Activated naive CD4-positive, alpha-beta T cell treated with anti-CD3 and anti-CD28 coated beads for 36 hours (primary cell): ENCODE measurements at regions not wholly inside any gene's neighbourhood (a gene's known extent, or its start where the extent isn't known, plus 50 kb on each side); places are given as distances from the start of the nearest gene placed in this dataset.

Experiments
- CTCF ChIA-PET: fragments of 350-600 bp; sonication (Branson Sonifier 250); formaldehyde crosslinking; loops from one replicate; lab custom pipeline; 2021; ENCODE audit warnings: antibody characterized with exemption; lab: Charles Lee
- DNase-seq: peaks from one replicate; pipeline ENCODE4 v3.0.0-alpha.2; 2020
- H3K27ac Mint-ChIP-seq: one replicate; pipeline ENCODE4 v1.8.0; 2021; ENCODE audit warnings: mild to moderate bottlenecking, mixed read lengths
- H3K27me3 Mint-ChIP-seq: one replicate; pipeline ENCODE4 v1.8.0; 2021; ENCODE audit warnings: low read depth, mixed read lengths
- H3K36me3 Mint-ChIP-seq: one replicate; pipeline ENCODE4 v1.8.0; 2021; ENCODE audit warnings: low read depth, mixed read lengths
- H3K4me1 Mint-ChIP-seq: one replicate; pipeline ENCODE4 v1.8.0; 2021; ENCODE audit warnings: low read depth, mixed read lengths
- H3K4me3 Mint-ChIP-seq: one replicate; pipeline ENCODE4 v1.8.0; 2021; ENCODE audit warnings: mild to moderate bottlenecking, moderate library complexity, mixed read lengths
- H3K9me3 Mint-ChIP-seq: one replicate; pipeline ENCODE4 v1.8.0; 2021; ENCODE audit warnings: mixed read lengths
- intact Hi-C: fragments of 100-400 bp; cut with micrococcal nuclease; formaldehyde crosslinking; loops from one replicate; pipeline ENCODE4 v1.15.1; 2023

DNA sequence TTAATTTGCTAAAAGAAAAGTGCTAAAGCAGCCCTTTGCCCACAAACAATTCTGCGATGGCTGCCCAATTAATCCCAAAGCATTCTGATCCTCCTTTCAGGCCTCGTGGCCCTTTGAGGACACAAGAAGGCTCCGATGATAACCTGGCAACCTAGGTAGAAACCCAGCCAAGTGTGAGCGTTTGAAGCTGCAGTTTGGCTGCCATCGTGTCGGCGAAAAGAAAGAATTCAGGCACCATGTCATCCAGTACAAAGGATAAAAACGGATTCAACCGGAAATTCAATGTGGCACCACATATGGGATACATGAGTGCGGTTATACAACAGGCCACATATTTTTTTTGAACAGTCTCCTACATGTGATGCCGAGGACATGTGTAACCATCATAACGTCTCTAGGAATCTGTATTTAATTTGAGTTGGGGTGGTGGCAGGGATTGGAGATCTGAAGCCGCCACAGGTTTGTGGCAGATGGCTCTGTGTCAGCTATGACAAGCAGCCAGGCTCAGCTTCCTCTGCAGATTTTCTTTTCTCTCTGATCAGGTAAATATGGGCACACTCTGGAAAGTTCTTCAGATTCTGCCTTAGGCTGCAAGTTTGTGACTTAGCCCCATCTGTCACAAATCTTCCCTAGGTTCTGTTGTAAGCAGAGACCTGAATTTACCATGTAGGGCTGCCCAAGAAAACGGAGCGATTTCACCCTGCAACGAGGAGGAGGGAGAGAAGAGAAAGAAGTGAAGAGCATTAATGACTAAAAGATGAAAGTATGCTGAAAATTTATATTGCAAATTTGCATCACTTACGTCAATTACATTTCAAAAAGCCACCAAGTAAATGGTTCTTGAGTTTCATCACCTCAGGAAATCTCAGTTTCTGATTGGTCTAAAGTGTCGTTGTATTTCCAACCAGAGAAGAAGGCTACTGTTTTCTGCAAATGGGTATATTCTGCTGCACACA, 573.2 kb downstream of the ZEB2 start:
- H3K36me3 Mint-ChIP-seq: peaks cover 5% of the 10 kb centered on the region
- H3K4me3 Mint-ChIP-seq: no peak overlapping the region
- intact Hi-C loops: no loop called here
- CTCF ChIA-PET: interaction anchor here (0.6 kb wide), 1 partner anchor 479 kb away, joined by 3 read pairs; no protein-coding TSS in a partner anchor
- peaks cover 4% of the 10 kb centered on the region for H3K27me3 Mint-ChIP-seq
- H3K4me1 Mint-ChIP-seq: no peaks in the 10 kb centered on the region
- DNase-seq: no peak
- H3K9me3 Mint-ChIP-seq: no peaks in the 10 kb centered on the region
- no peak overlapping the region for H3K27ac Mint-ChIP-seq

DNA sequence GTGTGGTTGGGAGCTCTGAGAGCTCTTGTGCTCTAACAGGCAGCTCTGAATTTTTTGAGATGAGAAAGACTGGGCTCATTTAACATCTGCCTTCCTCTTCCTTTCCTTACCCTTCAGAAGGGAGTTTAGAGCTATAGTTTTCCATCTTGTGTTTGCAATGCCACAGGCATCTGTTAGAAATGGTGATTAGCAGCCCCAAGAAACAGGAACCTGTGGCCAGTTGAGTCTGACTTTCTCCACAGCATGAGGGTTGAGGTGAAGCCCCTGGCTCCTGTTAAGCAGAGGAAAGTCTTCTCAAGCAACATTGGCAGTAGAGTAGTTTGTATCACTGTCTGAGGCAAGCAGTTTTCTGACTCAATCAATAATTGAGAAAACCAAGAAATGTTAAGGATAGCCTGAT, 577.4 kb downstream of the ZEB2 start:
- Mint-ChIP-seq H3K4me3 (no peak overlapping the region), H3K27ac (no peak overlapping the region), H3K4me1 (peaks cover 7% of the 10 kb centered on the region), H3K27me3 (peaks cover 25% of the 10 kb centered on the region), H3K9me3 (no peaks in the 10 kb centered on the region), H3K36me3 (peaks cover 4% of the 10 kb centered on the region)
- intact Hi-C loops: no loop called here
- CTCF ChIA-PET: interaction anchor here (0.6 kb wide), 1 partner anchor 1539 kb away, joined by 5 read pairs; no protein-coding TSS in a partner anchor
- DNase-seq: no peak

- H3K27ac Mint-ChIP-seq: no peak overlapping the region
- H3K27me3 Mint-ChIP-seq: peaks cover 34% of the 10 kb centered on the region
- peaks cover 4% of the 10 kb centered on the region for H3K36me3 Mint-ChIP-seq
- no peak for DNase-seq
- no peak overlapping the region for H3K4me3 Mint-ChIP-seq
- CTCF ChIA-PET: no interaction called here
- H3K9me3 Mint-ChIP-seq: no peaks in the 10 kb centered on the region
- intact Hi-C loops: no loop called here
- peaks cover 7% of the 10 kb centered on the region for H3K4me1 Mint-ChIP-seq
Observed at GRCh38 chr2:143940720-143941119, 579.2 kb downstream of the ZEB2 start.

DNA sequence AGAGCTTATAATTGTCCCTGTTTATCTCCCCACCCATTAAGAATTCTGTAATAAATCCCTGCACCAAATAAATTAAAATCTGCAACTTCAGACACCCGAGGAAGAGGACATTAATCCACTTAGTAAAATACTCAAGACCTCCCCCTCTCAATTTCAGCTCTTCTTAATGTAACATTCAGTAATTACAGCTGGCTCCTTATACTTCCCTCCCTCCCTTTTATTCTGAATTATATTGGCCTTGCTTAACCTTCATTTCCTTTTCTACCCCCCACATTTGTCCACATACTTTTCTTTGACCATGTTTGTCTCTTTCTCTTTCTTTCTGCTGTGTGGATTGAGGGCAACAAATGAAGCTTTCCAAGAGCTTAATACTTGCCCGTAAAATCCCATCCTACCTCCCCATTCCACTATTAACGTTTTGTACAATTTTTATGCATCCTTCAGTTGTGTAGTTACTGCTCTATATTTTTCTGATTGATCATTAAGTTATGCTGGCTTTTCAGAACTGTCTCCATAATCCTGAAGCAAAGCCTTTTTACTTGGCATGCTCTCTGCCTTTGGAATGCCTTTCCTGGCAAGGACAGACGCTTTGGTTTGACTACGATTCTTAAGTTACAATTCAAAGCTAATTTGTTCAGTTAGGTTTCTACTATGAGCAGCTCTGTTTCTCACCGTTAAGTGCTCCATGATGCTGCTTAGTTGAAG, 580.1 kb downstream of the ZEB2 start:
- no peak overlapping the region for H3K27ac Mint-ChIP-seq
- H3K36me3 Mint-ChIP-seq: peaks cover under 1% of the 10 kb centered on the region
- intact Hi-C loops: loop anchor here (5.0 kb wide), 1 partner anchor 578 kb away; no protein-coding TSS in a partner anchor
- peaks cover 7% of the 10 kb centered on the region for H3K4me1 Mint-ChIP-seq
- H3K9me3 Mint-ChIP-seq: no peaks in the 10 kb centered on the region
- CTCF ChIA-PET: no interaction called here
- H3K27me3 Mint-ChIP-seq: peaks cover 37% of the 10 kb centered on the region
- no peak for DNase-seq
- H3K4me3 Mint-ChIP-seq: no peak overlapping the region

GRCh38 chr2:143937723-143938350, 582.1 kb downstream of the ZEB2 start:
- intact Hi-C loops: loop anchor here (5.0 kb wide), 1 partner anchor 579 kb away; no protein-coding TSS in a partner anchor
- H3K4me1 Mint-ChIP-seq: peaks cover 7% of the 10 kb centered on the region
- no peaks in the 10 kb centered on the region for H3K36me3 Mint-ChIP-seq
- H3K27ac Mint-ChIP-seq: no peak overlapping the region
- H3K4me3 Mint-ChIP-seq: peak overlapping the region; percentile 46
- no peak for DNase-seq
- CTCF ChIA-PET: no interaction called here
- H3K9me3 Mint-ChIP-seq: no peaks in the 10 kb centered on the region
- peaks cover 47% of the 10 kb centered on the region for H3K27me3 Mint-ChIP-seq

DNA sequence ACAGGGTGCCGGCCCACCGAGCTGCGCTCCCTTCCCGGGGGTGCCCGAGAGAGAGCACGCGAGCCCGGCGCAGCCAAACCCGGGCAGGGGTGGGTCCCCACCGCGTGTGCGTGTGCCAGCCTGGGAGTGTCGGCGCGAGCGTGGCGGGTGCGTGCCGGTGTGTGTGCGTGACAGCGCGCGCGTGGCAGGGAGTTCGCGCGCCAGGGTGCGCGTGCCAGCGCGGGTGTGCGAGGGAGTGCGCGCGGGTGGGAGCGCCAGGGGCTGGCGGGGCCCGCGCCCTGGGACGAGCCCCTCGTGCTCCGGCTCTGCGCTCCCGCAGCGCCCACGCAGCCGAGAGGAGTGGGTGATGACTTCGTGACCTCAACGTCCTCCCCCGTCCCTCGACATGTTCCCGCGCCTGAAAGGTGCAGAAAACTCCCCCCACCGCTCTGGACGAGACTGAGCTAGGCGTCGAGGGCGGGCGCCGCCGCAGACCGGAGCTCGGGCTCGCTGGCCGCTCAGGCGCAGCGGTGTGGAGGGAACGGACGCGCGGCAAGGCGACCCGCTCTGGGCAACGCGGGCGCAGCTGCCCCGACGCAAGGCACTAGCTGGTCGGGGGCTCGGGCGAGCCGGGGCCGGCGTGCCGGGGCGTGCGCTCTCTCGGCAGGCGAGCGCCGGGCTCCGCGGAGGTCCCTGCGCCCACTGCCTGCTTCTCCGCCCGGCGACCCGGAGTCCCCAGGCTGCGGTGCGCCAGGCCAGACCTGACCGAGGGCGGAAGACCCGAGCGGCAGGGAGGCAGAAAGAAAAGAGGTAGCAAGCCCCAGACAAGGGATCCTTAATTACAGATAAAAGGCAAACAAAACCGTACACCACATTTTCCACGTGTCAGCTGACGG, 582.8 kb downstream of the ZEB2 start:
- Mint-ChIP-seq H3K9me3 (no peaks in the 10 kb centered on the region), H3K4me3 (peak overlapping the region; percentile 46), H3K36me3 (no peaks in the 10 kb centered on the region), H3K27me3 (peaks cover 49% of the 10 kb centered on the region), H3K4me1 (peaks cover 7% of the 10 kb centered on the region), H3K27ac (no peak overlapping the region)
- peak; percentile 28 for DNase-seq
- CTCF ChIA-PET: no interaction called here
- intact Hi-C loops: loop anchor here (5.0 kb wide), 1 partner anchor 580 kb away; no protein-coding TSS in a partner anchor

DNA sequence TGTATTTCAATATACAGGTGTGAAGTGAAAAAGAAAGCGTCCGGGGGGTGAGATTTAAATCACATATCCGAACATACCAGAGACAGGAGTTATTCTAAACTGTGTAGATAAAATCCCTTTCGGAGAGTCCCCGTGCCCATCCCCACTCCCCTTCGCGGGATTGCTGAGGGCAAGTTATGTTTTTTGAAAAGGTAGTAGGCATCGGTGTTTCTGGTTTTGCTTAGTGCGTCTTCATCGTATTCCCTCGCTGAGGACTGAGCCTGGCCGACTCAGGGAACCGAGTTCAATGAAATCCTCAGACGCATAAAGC, 583.4 kb downstream of the ZEB2 start:
- Mint-ChIP-seq H3K27ac (no peak overlapping the region), H3K36me3 (no peaks in the 10 kb centered on the region), H3K4me1 (peaks cover 7% of the 10 kb centered on the region), H3K9me3 (no peaks in the 10 kb centered on the region), H3K27me3 (peaks cover 54% of the 10 kb centered on the region), H3K4me3 (peak overlapping the region; percentile 44)
- intact Hi-C loops: loop anchor here (5.0 kb wide), 1 partner anchor 581 kb away; no protein-coding TSS in a partner anchor
- CTCF ChIA-PET: no interaction called here
- DNase-seq: no peak

GRCh38 chr2:143935482-143935752, 584.5 kb downstream of the ZEB2 start:
- Mint-ChIP-seq H3K36me3 (no peaks in the 10 kb centered on the region), H3K4me3 (no peak overlapping the region), H3K4me1 (peaks cover 7% of the 10 kb centered on the region), H3K27me3 (peaks cover 50% of the 10 kb centered on the region), H3K9me3 (no peaks in the 10 kb centered on the region), H3K27ac (no peak overlapping the region)
- intact Hi-C loops: loop anchor here (5.0 kb wide), 1 partner anchor 582 kb away; no protein-coding TSS in a partner anchor
- DNase-seq: no peak
- CTCF ChIA-PET: no interaction called here

DNA sequence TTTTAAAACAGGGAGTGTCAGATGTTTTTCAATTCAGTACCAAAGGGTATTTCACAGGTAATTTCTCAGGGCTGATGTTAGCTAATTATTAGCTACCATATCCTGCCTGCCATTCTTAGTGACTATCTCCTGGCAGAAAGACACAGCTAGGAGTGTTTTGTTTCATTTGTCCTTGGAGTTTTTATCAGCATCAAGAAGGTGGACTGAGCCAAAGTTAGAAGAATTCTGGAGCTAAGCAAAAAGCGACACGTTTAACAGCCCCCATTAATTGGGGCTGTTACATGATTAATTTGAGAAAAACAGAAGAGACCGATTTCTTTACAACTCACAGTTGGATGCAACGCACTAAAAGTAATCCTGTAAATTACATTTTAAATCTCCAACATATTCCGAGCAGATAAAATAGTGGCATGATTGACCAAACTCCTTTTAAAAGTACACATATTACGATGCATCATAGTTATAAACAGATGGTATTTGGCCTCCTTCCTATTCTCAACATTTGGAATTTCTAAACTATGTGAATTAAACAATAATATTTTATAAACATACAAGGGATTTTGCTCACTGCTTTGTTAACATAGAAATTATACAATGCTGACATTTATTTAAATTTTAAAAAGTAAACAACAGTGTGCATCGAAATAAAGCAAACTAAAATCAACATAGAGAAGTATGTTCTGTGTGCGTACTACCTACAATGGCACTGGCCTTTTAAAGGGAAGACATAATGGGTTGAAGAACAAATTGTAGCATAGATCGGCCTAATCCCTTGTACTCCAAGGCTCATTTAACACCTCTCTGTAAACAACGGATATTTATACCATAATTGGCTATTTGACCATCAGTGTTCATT, 585.1 kb downstream of the ZEB2 start:
- H3K9me3 Mint-ChIP-seq: no peaks in the 10 kb centered on the region
- CTCF ChIA-PET: interaction anchor here (0.6 to 0.7 kb wide), 2 partner anchors 876 to 1148 kb away, joined by 3 to 4 read pairs; no protein-coding TSS in a partner anchor
- H3K4me3 Mint-ChIP-seq: no peak overlapping the region
- DNase-seq: no peak
- H3K4me1 Mint-ChIP-seq: peaks cover 7% of the 10 kb centered on the region
- intact Hi-C loops: loop anchor here (5.0 kb wide), 1 partner anchor 582 kb away; no protein-coding TSS in a partner anchor
- H3K36me3 Mint-ChIP-seq: no peaks in the 10 kb centered on the region
- H3K27me3 Mint-ChIP-seq: peaks cover 48% of the 10 kb centered on the region
- H3K27ac Mint-ChIP-seq: no peak overlapping the region

- DNase-seq: no peak
- H3K4me3 Mint-ChIP-seq: no peak overlapping the region
- CTCF ChIA-PET: interaction anchor here (0.6 to 0.7 kb wide), 3 partner anchors 27 to 1149 kb away, joined by 3 to 4 read pairs (median 3); no protein-coding TSS in a partner anchor
Observed at GRCh38 chr2:143933946-143934569, 585.9 kb downstream of the ZEB2 start.

More at GRCh38 chr2:143933946-143934569, 585.9 kb downstream of the ZEB2 start:
- H3K27me3 Mint-ChIP-seq: peaks cover 45% of the 10 kb centered on the region
- H3K27ac Mint-ChIP-seq: no peak overlapping the region
- intact Hi-C loops: no loop called here
- H3K9me3 Mint-ChIP-seq: no peaks in the 10 kb centered on the region
- peaks cover 7% of the 10 kb centered on the region for H3K4me1 Mint-ChIP-seq
- H3K36me3 Mint-ChIP-seq: no peaks in the 10 kb centered on the region
